CD14-positive monocyte (primary cell): ENCODE measurements at regions not wholly inside any gene's neighbourhood (a gene's known extent, or its start where the extent isn't known, plus 50 kb on each side); places are given as distances from the start of the nearest gene placed in this dataset.

Source experiments
- DNase-seq, 3 donors: peaks; one replicate each; pipeline ENCODE4 v3.0.0-alpha.2; 2011 to 2022
- H2AFZ ChIP-seq: 2 replicates; pipeline ENCODE4 v1.6.0; 2012; ENCODE audit warnings: mild to moderate bottlenecking, low read depth, low read length, inconsistent platforms; ENCODE audit not compliant: insufficient read depth, poor library complexity, severe bottlenecking
- H3K27ac ChIP-seq, 2 donors: 1 replicate in 1 of 2; 2 replicates in 1 of 2; pipeline ENCODE4 v1.5.1; 2012 to 2013; ENCODE audit warnings: low read length in 2 of 2, control low read depth in 1 of 2, inconsistent platforms in 1 of 2, low read depth in 1 of 2, mild to moderate bottlenecking in 1 of 2
- H3K27me3 ChIP-seq, 2 donors: one replicate each; pipeline versions ENCODE4 v1.6.0 to v1.6.1; 2011 to 2013; ENCODE audit warnings: low read length in 2 of 2; ENCODE audit not compliant: control insufficient read depth in 2 of 2, insufficient read depth in 2 of 2
- H3K36me3 ChIP-seq, 2 donors: replicated peaks in 1 of 2; 1 replicate in 1 of 2; 2 replicates in 1 of 2; pipeline versions ENCODE4 v1.5.1 to v1.6.1; 2012 to 2013; ENCODE audit warnings: low read length in 2 of 2, control low read depth in 1 of 2, inconsistent platforms in 1 of 2, mild to moderate bottlenecking in 1 of 2; ENCODE audit not compliant: insufficient read depth in 2 of 2, control insufficient read depth in 1 of 2
- H3K4me1 ChIP-seq, 2 donors: 1 replicate in 1 of 2; 2 replicates in 1 of 2; pipeline versions ENCODE4 v1.5.1 to v1.6.1; 2012 to 2013; ENCODE audit warnings: low read length in 2 of 2, control low read depth in 1 of 2, inconsistent platforms in 1 of 2, mild to moderate bottlenecking in 1 of 2, moderate library complexity in 1 of 2; ENCODE audit not compliant: insufficient read depth in 2 of 2, control insufficient read depth in 1 of 2
- H3K4me2 ChIP-seq: replicated peaks from 2 replicates; pipeline ENCODE3; 2012; ENCODE audit warnings: low read length, moderate library complexity, mild to moderate bottlenecking; ENCODE audit not compliant: poor library complexity, severe bottlenecking; ENCODE audit errors: extremely low read depth
- H3K4me3 ChIP-seq, 3 experiments: fragments of 200-600 bp in 1 of 3; sonication (generic) in 1 of 3; replicated peaks in 1 of 3; 1 replicate in 2 of 3; 2 replicates in 1 of 3; pipeline ENCODE4 v1.5.1; 2011 to 2013; ENCODE audit warnings: low read length in 3 of 3, mild to moderate bottlenecking in 3 of 3, control low read depth in 2 of 3, low read depth in 2 of 3, inconsistent platforms in 1 of 3, moderate library complexity in 1 of 3
- H3K79me2 ChIP-seq: 2 replicates; pipeline ENCODE4 v1.6.0; 2012; ENCODE audit warnings: mild to moderate bottlenecking, control low read depth, inconsistent platforms, low read length, moderate library complexity; ENCODE audit not compliant: insufficient read depth
- H3K9ac ChIP-seq: 2 replicates; pipeline ENCODE4 v1.6.0; 2017; ENCODE audit warnings: low read length, mild to moderate bottlenecking; ENCODE audit not compliant: insufficient read depth, poor library complexity, severe bottlenecking
- H3K9me3 ChIP-seq, 2 donors: replicated peaks in 1 of 2; 1 replicate in 1 of 2; 2 replicates in 1 of 2; pipeline versions ENCODE4 v1.5.1 to v1.6.1; 2012 to 2013; ENCODE audit warnings: low read length in 2 of 2, control low read depth in 1 of 2; ENCODE audit not compliant: control insufficient read depth in 1 of 2, insufficient read depth in 1 of 2
- H4K20me1 ChIP-seq: 2 replicates; pipeline ENCODE4 v1.6.0; 2012; ENCODE audit warnings: mild to moderate bottlenecking, low read length, control low read depth, moderate library complexity; ENCODE audit not compliant: insufficient read depth
- H3K27ac Mint-ChIP-seq, 7 donors: one replicate each; pipeline ENCODE4 v1.8.0; 2020; ENCODE audit warnings: mild to moderate bottlenecking in 7 of 7, mixed read lengths in 7 of 7, moderate library complexity in 6 of 7, inconsistent platforms in 2 of 7
- H3K27me3 Mint-ChIP-seq, 3 donors: one replicate each; pipeline ENCODE4 v1.8.0; 2021 to 2022; ENCODE audit warnings: low read depth in 3 of 3, mild to moderate bottlenecking in 3 of 3, mixed read lengths in 3 of 3, moderate library complexity in 3 of 3, inconsistent platforms in 1 of 3
- H3K36me3 Mint-ChIP-seq, 2 donors: one replicate each; pipeline ENCODE4 v1.8.0; 2020; ENCODE audit warnings: mixed read lengths in 2 of 2, inconsistent platforms in 1 of 2, mild to moderate bottlenecking in 1 of 2
- H3K4me1 Mint-ChIP-seq: one replicate; pipeline ENCODE4 v1.8.0; 2020; ENCODE audit warnings: mild to moderate bottlenecking, mixed read lengths
- H3K4me3 Mint-ChIP-seq, 2 donors: one replicate each; pipeline ENCODE4 v1.8.0; 2020; ENCODE audit warnings: mild to moderate bottlenecking in 2 of 2, mixed read lengths in 2 of 2, moderate library complexity in 1 of 2
- H3K9me3 Mint-ChIP-seq, 7 donors: one replicate each; pipeline ENCODE4 v1.8.0; 2020 to 2022; ENCODE audit warnings: mixed read lengths in 7 of 7, mild to moderate bottlenecking in 6 of 7, moderate library complexity in 6 of 7, inconsistent platforms in 2 of 7
- WGBS: methylation state at CpG from one replicate; pipeline ENCODE4 v1.1.5; 2013; ENCODE audit warnings: missing lambda C conversion rate; ENCODE audit not compliant: insufficient coverage; 5-methylcytosine and 5-hydroxymethylcytosine counted together
- intact Hi-C, 2 donors: fragments of 100-400 bp; cut with micrococcal nuclease; formaldehyde crosslinking; loops; one replicate each; pipeline versions ENCODE4 v1.15.0 to v1.15.1; 2023
- TF ChIP-seq, protein P1 (sequence below): fragments of 200-600 bp; IDR thresholded peaks from one replicate; pipeline ENCODE4 v1.8.0; 2022; ENCODE audit warnings: antibody characterized with exemption, mild to moderate bottlenecking

DNA sequence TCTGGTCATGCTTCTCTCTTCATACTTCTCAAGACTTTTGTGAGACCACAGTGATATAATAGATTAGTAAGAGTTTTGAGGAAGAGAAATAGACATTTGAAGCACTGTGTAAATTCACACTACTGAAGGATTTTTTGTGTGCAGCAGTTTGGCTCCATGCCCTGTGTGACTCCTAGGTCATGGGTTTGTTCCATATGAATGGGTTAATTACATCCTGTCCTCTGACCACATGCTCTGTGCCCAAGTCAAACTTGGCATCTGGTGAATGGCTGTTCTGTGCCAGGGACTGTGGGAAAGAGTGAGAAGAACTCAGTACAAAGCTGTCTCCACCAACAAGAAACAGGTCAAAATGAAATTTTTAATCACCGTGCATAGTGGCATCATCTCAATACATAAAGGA, 304.0 kb downstream of the LNPK start:
- Histone ChIP-seq H3K27me3 (peaks cover 10 to 11% of the 10 kb centered on the region in 2 donors), H3K79me2 (no peaks in the 10 kb centered on the region), H3K4me2 (no peak overlapping the region), H3K9me3 (no peaks in the 10 kb centered on the region), H3K36me3 (no peaks in the 10 kb centered on the region), H2AFZ (no peak overlapping the region), H3K27ac (no peak overlapping the region), H3K4me3 (no peak overlapping the region), H4K20me1 (no peaks in the 10 kb centered on the region), H3K4me1 (no peaks in the 10 kb centered on the region), H3K9ac (no peak overlapping the region)
- TF ChIP-seq, protein P1, sequence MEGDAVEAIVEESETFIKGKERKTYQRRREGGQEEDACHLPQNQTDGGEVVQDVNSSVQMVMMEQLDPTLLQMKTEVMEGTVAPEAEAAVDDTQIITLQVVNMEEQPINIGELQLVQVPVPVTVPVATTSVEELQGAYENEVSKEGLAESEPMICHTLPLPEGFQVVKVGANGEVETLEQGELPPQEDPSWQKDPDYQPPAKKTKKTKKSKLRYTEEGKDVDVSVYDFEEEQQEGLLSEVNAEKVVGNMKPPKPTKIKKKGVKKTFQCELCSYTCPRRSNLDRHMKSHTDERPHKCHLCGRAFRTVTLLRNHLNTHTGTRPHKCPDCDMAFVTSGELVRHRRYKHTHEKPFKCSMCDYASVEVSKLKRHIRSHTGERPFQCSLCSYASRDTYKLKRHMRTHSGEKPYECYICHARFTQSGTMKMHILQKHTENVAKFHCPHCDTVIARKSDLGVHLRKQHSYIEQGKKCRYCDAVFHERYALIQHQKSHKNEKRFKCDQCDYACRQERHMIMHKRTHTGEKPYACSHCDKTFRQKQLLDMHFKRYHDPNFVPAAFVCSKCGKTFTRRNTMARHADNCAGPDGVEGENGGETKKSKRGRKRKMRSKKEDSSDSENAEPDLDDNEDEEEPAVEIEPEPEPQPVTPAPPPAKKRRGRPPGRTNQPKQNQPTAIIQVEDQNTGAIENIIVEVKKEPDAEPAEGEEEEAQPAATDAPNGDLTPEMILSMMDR: no peak
- WGBS: no CpG with 5 or more reads among the region's 1 CpG
- Mint-ChIP-seq H3K4me3 (no peak overlapping the region), H3K36me3 (no peaks in the 10 kb centered on the region), H3K9me3 (no peaks in the 10 kb centered on the region), H3K4me1 (no peaks in the 10 kb centered on the region), H3K27ac (no peak overlapping the region), H3K27me3 (peaks cover 4 to 18% (median 16%) of the 10 kb centered on the region in 3 donors)
- intact Hi-C loops: no loop called here
- DNase-seq: no peak

DNA sequence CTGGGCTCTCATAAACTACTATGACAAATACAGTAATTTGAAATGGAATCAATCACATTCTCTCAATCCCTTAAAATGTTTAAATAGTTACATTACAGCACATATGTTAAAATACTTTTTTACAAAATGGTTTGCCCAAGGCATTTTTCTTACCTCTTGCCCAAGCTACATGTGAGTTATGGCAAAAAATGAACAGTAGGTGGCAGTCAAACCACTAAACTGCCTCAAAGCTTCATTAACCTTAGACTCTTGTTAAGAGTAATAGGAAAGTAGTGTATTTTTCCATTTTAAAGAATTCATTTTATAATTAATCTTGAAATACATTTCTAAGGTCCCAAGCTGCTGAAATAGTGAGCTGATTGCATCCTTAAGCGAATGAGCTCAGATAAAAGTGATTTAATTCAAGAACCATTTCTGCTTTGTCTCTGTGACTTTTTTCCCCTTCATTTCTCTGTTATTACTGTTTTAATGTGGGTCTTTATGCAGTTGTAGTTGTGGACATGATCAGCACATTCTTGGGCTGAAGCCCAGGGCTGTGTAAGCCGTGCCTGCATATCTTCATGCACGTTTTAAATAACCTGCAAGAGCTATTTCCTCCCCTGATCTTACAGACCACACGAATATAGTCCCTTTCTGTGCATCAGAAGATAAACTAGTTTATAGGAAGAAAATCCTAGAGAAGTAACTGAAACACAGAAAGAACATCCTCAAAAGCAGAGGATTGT, 311.8 kb downstream of the LNPK start:
- Histone ChIP-seq H3K9ac (no peak overlapping the region), H3K4me2 (no peak overlapping the region), H3K4me1 (no peaks in the 10 kb centered on the region), H3K27me3 (peaks cover 3 to 7% of the 10 kb centered on the region in 2 donors), H4K20me1 (no peaks in the 10 kb centered on the region), H3K4me3 (no peak overlapping the region), H3K9me3 (no peaks in the 10 kb centered on the region), H3K79me2 (no peaks in the 10 kb centered on the region), H2AFZ (no peak overlapping the region), H3K36me3 (no peaks in the 10 kb centered on the region), H3K27ac (no peak overlapping the region)
- intact Hi-C loops: no loop called here
- Mint-ChIP-seq H3K4me1 (no peaks in the 10 kb centered on the region), H3K36me3 (no peaks in the 10 kb centered on the region), H3K27me3 (peaks cover 0 to 4% (median 2%) of the 10 kb centered on the region in 3 donors), H3K9me3 (peaks cover 0 to 3% (median 0%) of the 10 kb centered on the region in 7 donors), H3K4me3 (no peak overlapping the region), H3K27ac (no peak overlapping the region)
- TF ChIP-seq, protein P1: peak; percentile 79
- WGBS: no CpG with 5 or more reads among the region's 4 CpGs
- DNase-seq: peak; percentile 8 to 19 (median 12)
